ENCODE measurements at regions not wholly inside any gene's neighbourhood (a gene's known extent, or its start where the extent isn't known, plus 50 kb on each side); places are given as distances from the start of the nearest gene placed in this dataset.

GRCh38 chrX:83185887-83186286 is 322.2 kb upstream of the POU3F4 start:
- Histone ChIP-seq H2BK15ac (ENCODE audit: low read depth, low read length) (no peak overlapping the region), H3T11ph (ENCODE audit: low read length) (no peak overlapping the region), H3K18ac (ENCODE audit: insufficient read length, low read depth, low read length) (no peak overlapping the region), H2BK12ac (ENCODE audit: insufficient read length, low read depth, low read length) (no peak overlapping the region), H3K14ac (ENCODE audit: insufficient read depth, low read length) (no peak overlapping the region), H3K79me2 (ENCODE audit: insufficient read depth, low read length) (no peaks in the 10 kb centered on the region), H2BK120ac (ENCODE audit: low read depth, low read length, poor library complexity, severe bottlenecking) (no peak overlapping the region), H2BK20ac (ENCODE audit: low read depth, low read length, poor library complexity, severe bottlenecking) (no peak overlapping the region), H2BK5ac (ENCODE audit: insufficient read length, low read length) (no peak overlapping the region), H3K27ac (ENCODE audit: insufficient read length, low read depth, low read length) (no peak overlapping the region), H3K23ac (ENCODE audit: insufficient read length, low read depth, low read length) (no peak overlapping the region), H3K56ac (ENCODE audit: insufficient read length, low read depth, low read length) (no peak overlapping the region), H3K9ac (ENCODE audit: extremely low read depth, insufficient read length, low read length) (no peak overlapping the region), H4K8ac (replicated peaks; ENCODE audit: insufficient read length, low read depth, low read length) (no peak overlapping the region), H2AK5ac (ENCODE audit: insufficient read length, low read length) (no peak overlapping the region), H3K23me2 (ENCODE audit: insufficient read length, low read depth, low read length, poor library complexity, severe bottlenecking) (no peaks in the 10 kb centered on the region), H4K5ac (ENCODE audit: insufficient read length, low read depth, low read length) (no peak overlapping the region), H3K9me3 (ENCODE audit: control insufficient read depth, low read depth, low read length) (peaks cover 37% of the 10 kb centered on the region), H3K4me1 (ENCODE audit: insufficient read depth, low read length) (no peaks in the 10 kb centered on the region), H3K4ac (ENCODE audit: low read depth, low read length) (no peak overlapping the region), H4K20me1 (ENCODE audit: control insufficient read depth, insufficient read depth, insufficient read length) (no peaks in the 10 kb centered on the region), H3K4me2 (ENCODE audit: insufficient read depth, insufficient read length, low read length) (no peak overlapping the region), H2AFZ (ENCODE audit: low read length) (no peak overlapping the region), H3K79me1 (ENCODE audit: insufficient read depth, low read depth, low read length, poor library complexity, severe bottlenecking) (no peaks in the 10 kb centered on the region), H4K91ac (ENCODE audit: insufficient read length, low read depth, low read length) (no peak overlapping the region), H3K27me3 (ENCODE audit: insufficient read depth, low read length) (no peaks in the 10 kb centered on the region)
- Mint-ChIP-seq H3K9me3 (peaks cover 65 to 77% of the 10 kb centered on the region in 2 experiments), H3K27me3 (ENCODE audit: low read depth) (no peaks in the 10 kb centered on the region), H3K4me1 (no peaks in the 10 kb centered on the region), H3K27ac (no peak overlapping the region), H3K4me3 (no peak overlapping the region), H3K36me3 (ENCODE audit: insufficient read depth in 1 of 3, low read depth in 3 of 3) (peaks cover 0 to 8% (median 1%) of the 10 kb centered on the region in 3 experiments; a peak in 4 of 7 replicates)
- WGBS (ENCODE audit: extremely low coverage, insufficient read length, low lambda C conversion rate) = no CpG with 5 or more reads among the region's 5 CpGs
- DNase-seq = no peak
- no peak for TF ChIP-seq CTCF (conservative IDR thresholded peaks at IDR 0.05)
